ENCODE measurements at regions not wholly inside any gene's neighbourhood (a gene's known extent, or its start where the extent isn't known, plus 50 kb on each side); places are given as distances from the start of the nearest gene placed in this dataset.

DNA sequence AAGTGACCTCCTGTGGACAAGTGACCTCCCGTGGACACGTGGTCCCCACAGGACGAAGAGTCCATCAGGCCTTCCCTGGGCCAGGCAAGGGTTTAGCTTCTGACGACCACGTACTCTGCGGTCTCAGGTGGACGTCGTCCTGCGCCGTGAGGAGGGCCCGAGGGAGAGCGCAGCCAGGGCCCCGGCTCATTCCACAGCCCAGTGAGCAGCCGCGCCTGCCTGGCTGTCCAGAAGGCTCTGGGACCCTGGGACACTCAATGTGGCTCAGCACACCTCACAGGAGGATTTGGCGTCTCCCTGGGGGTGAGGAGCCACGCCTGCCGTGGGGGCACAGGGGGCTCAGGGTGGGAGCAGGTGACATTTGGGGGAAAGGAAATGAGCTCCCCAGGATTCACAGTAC lies 64.4 kb upstream of the CFAP46 start:
- TF ChIP-seq GATA1 (IDR thresholded peaks at IDR 0.05; ENCODE audit: low read depth, low read length) = no peak
- TF ChIP-seq POLR2A (IDR thresholded peaks at IDR 0.05; ENCODE audit: low read length) = no peak
- no peak for DNase-seq

DNA sequence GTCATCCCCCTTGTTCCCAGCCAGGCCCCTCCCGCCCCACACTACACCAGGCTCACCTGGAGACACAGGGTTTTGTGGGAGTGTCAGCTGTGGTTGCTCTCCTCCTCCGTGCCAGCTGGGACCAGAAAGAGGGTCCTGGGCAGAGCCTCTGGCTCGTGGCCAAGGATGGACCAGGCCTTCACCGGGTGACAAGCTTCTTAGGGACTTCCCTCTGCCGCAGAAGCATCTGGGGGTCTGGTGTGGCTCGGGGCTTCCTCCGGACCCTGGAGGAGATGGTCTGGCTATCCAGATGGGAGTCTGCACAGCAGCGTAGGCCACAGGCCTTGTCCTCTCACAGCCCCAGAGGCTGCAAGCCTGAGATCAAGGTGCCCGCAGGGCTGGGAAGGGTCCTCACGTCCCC lies 63.8 kb upstream of the CFAP46 start:
- no peak for DNase-seq
- TF ChIP-seq POLR2A (IDR thresholded peaks at IDR 0.05; ENCODE audit: low read length) (no peak), GATA1 (IDR thresholded peaks at IDR 0.05; ENCODE audit: low read depth, low read length) (no peak)

DNA sequence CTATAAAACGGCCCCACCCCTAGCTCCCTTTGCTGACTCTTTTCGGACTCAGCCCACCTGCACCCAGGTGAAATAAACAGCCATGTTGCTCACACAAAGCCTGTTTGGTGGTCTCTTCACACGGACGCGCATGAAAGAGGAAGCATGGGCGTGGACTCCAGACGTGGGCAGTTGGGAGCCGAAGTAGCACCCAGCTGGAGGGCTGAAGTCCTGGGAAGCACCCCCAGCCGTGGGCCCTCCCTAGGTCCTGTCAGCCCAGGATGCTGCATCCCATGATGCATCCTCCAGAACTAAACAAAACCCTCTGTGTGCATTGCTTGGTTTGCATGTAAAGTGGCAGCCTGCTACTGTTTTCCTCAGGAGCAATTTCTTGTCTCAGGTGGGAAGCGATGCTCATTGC lies 62.1 kb upstream of the CFAP46 start:
- TF ChIP-seq POLR2A (IDR thresholded peaks at IDR 0.05; ENCODE audit: low read length) = no peak
- TF ChIP-seq GATA1 (IDR thresholded peaks at IDR 0.05; ENCODE audit: low read depth, low read length) = no peak
- DNase-seq = no peak

DNA sequence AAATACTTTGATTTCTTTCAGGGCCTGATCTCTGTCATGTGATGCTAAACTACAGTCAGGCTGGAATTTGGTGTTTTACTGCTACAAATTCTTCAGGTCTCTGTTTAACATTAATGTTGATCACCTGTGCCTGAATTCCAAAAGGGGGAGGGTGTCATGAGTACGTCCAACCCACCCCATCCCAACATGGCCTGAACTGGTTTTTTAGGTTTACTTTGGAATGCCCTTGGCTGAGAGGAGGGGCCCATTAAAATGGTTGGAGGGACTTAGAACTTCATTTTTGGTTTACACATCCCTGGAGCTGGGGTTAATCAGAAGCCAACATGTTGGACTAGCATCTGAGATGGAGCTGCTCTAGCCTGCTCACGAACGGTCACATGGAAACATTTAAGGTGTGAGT lies 60.8 kb upstream of the CFAP46 start:
- TF ChIP-seq GATA1 (IDR thresholded peaks at IDR 0.05; ENCODE audit: low read depth, low read length) (no peak), POLR2A (IDR thresholded peaks at IDR 0.05; ENCODE audit: low read length) (no peak)
- DNase-seq = no peak

DNA sequence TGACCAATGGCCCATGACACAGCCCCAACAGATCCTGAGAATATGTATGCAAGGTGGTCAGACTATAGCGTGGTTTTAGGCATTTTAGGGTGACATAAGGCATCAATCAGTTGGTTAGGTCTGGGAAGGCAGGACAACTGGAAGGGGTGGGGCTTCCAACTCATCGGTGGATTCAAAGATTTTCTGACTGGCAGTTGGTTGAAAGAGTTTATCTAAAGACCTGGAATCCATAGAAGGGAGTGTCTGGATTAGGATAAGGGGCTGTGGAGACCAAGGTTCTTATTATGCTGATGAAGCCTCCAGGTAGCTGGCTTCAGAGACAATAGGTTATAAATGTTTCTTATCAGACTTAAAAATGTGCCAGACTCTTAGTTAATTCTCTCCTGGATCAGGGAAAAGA lies 60.3 kb upstream of the CFAP46 start:
- TF ChIP-seq POLR2A (IDR thresholded peaks at IDR 0.05; ENCODE audit: low read length) (no peak), GATA1 (IDR thresholded peaks at IDR 0.05; ENCODE audit: low read depth, low read length) (no peak)
- no peak for DNase-seq

DNA sequence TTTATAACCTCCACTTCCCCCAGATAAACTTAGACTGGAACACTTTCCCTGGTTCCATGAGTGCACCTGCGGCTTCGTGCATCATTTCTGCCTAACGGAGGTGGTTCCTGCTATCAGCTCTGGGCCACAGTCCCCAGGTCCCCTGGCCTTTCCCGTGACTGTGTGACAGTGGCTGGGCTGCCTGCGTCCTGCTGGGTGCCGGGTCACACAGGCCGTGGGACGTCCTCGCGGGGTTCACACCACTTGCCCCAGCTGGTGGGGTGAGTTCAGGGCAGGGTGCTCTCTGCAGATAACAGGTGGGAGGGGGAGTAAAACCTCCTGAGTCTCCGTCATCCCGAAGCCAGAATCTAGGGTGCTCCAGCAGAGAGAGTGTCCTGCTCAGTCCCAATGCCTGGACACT lies 58.7 kb upstream of the CFAP46 start:
- no peak for DNase-seq
- TF ChIP-seq POLR2A (IDR thresholded peaks at IDR 0.05; ENCODE audit: low read length) = no peak
- TF ChIP-seq GATA1 (IDR thresholded peaks at IDR 0.05; ENCODE audit: low read depth, low read length) = no peak

DNA sequence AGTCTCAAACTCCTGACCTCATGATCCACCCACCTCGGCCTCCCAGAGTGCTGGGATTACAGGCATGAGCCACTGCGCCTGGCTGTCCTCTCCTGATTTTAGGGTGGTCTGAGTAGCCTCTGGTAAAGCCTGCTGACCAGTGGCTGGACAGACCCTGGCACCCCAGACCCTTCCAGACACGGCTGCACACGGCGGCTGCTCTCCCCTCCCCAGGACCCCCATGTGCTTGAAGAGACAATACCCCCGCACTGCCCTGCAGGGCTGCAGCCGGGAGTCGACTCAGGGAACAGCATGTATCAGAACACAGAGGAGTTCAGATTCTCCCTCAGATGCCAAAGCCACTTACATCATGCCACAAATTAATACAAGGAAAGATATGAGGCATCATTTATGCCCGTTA lies 58.3 kb upstream of the CFAP46 start:
- DNase-seq = no peak
- no peak for TF ChIP-seq POLR2A (IDR thresholded peaks at IDR 0.05; ENCODE audit: low read length)
- TF ChIP-seq GATA1 (IDR thresholded peaks at IDR 0.05; ENCODE audit: low read depth, low read length) = no peak

DNA sequence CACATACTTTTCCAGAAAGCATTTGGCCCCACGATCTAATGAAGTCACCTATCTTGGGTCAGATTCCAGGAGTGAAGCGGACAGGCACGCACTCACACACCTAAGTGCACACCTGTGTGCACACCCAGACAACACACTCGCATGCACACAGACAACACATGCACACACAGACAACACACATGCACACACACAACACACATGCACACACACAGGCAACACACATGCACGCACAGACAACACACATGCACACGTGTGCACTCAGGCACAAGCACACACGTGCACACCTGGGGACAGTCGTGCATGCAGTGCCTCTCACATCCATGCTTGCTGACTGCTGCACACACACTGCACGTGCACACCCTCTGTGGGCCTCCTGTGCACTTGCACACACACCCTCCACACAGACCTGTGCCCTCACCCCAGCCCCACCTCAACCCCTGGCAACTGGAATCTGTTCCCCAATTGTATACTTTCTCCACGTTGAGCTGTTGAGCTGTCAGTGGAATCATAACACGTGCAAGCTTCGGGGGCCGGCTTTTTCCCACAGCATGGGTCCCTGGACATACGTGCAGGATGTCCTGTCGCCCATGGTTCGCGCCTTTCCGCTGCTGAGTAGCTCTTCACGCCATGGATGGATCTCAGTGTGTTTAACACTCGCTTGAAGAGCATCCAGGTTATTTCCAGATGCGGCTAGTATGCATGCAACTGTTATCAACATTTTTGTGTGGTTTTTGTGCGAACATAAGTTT lies 55.3 kb upstream of the CFAP46 start:
- no peak for DNase-seq
- TF ChIP-seq POLR2A (IDR thresholded peaks at IDR 0.05; ENCODE audit: low read length) = no peak
- no peak for TF ChIP-seq GATA1 (IDR thresholded peaks at IDR 0.05; ENCODE audit: low read depth, low read length)

DNA sequence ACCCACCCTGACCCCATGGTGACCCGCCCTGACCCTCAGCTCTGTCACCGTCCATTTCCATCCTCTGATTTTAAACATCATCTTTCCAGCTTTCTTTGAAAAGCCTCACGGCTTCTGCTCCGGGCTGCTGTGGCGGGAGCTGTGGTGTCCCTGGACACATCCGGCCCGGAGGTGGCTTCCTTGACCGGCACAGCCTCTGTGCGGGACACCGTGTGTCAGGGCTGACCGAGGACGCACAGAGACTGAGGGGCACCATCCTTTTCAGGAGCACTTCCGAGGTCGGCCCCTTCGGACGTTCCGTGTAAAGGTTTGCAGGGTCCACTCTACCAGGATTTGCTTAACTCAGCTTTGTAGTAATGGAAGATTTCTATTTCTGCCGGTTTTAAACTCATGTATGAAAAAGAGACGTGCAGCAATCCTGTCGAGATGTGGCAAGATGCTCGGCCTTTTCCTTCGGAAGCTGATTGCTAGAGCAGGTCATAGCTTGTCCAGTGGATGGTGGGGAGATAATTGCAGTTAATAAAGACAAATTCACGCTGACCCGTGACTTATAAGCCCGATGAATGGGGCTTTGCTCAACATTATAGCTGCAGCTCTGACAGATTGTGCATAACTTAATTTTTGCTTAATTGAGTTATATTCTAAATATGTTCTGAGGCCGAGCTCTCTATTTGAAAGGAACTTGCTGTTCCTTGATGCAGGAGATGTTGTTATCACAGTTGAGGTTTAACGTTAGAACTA lies 54.4 kb upstream of the CFAP46 start:
- no peak for DNase-seq
- no peak for TF ChIP-seq GATA1 (IDR thresholded peaks at IDR 0.05; ENCODE audit: low read depth, low read length)
- TF ChIP-seq POLR2A (IDR thresholded peaks at IDR 0.05; ENCODE audit: low read length) = no peak

DNA sequence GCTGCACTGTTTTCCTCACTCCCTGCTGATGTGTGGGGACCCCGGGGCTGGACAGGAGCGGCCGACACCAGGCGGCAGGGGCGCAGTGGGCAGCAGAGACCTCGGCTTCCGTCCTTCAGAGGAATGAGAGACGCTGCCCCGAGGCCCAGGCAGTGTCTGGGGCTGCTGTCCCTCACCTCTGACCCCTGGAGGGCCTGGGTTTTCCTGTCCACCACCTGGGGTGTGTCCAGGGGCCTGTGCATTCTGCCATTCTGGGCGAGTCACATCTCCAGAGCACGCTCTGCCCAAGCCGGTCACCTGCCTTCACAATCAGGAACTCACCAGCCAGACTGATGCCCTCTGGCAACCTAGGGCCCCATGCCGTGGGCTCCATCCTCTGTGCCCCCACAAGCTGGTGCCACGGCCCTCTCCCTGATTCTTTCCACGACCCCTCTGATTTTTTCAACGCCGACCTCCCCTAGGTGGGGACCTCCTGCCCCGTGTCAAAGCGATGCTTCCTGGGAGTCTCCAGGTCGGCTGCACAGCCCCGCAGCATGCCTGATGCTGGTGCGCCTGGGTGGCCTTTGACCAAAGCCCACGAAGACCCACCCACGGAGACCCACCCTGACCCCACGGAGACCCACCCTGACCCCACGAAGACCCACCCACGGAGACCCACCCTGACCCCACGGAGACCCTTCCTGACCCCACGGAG lies 53.7 kb upstream of the CFAP46 start:
- TF ChIP-seq POLR2A (IDR thresholded peaks at IDR 0.05; ENCODE audit: low read length) = no peak
- no peak for DNase-seq

DNA sequence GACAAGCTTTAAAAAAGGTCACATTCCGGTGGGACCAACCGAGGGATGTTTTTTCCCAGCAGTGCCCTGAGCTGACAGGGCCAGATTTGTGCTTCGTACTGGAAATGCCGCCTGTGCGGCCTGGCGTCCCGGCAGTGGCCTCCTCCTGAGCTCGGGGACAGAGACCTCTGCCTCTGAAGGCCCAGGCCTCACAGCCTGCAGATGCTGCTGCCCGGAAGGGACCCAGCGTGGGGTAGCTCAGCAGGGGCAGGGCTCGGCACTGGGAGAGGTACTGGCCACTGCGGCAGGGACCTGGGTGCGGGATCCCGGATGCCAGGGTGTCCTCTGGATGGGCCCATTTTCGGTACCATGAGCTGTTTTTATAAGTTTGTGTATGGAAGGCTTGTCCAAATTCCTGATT lies 52.4 kb upstream of the CFAP46 start:
- no peak for DNase-seq
- TF ChIP-seq POLR2A (IDR thresholded peaks at IDR 0.05; ENCODE audit: low read length) = no peak
- no peak for TF ChIP-seq GATA1 (IDR thresholded peaks at IDR 0.05; ENCODE audit: low read depth, low read length)

DNA sequence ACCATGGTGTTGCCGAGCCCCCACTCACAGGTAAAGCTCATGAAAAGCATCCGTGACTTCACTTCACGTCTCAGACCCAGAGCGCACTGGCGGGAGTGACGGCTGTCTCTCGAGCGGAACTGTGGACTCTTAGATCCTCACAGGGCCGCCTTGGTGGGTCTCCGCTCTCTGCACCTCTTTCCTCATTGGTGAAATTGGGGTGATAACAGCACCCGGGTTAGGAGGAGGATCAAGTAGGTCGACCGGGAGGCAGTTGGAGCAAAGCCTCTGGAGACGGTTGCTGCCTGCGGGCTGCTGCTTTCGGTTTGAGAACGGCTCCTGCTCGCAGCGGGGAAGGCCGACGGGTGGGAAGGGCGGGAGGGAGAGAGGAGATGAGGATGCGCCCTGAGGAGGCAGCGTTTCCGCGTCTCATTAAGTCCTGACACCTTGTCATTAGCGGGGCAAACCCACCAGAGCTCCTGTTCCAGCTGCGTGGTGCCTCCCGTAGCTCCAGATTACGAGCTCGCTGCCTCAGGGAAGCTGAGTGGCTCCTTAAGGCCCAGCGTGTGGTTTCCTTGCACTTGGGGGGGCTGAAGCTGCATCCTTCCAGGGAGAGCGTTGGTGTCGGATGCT lies 51.9 kb upstream of the CFAP46 start:
- TF ChIP-seq POLR2A (IDR thresholded peaks at IDR 0.05; ENCODE audit: low read length) = no peak
- TF ChIP-seq GATA1 (IDR thresholded peaks at IDR 0.05; ENCODE audit: low read depth, low read length) = no peak
- DNase-seq = no peak

DNA sequence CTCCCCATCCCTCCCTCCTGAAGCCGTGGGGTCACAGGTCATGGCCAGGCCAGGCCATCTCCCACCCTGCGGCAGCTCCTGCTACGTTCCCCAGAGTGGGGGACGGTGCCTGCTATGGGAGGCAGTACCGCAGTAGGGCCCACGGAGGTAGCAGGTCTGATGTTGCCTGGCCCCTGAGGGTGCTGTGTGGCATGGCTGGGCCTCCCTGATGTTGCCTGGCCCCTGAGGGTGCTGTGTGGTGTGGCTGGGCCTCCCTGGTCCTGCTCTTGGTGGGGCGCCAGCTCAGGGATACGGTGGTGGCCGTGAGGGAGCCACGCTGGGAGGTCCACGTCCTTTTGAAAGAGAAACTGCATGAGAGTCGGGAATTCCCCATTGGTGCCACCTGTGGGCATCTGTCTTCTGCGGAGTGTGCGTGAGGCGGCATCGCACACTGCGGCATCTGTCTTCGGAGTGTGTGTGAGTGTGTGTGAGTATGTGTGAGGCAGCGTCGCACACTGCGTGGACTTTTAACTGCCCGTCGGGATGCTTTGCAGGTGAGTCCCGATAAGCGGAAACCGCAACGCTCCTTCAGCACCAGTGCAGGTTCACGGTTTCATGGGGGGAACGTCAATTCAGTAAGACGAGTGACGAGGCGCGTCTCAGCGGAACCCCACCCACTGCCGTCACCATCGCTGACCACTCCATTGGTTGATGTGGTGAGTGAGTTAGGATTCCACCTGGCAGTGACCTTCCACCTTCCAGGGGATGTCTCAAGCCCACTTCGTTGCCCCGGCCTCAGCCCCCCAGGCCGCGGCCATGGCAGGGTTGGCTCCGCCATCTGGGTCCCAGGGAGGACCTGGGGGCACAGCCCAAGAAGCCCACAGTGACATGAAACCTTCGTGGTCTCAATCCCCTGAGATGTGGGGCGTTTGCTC lies 51.2 kb upstream of the CFAP46 start:
- no peak for TF ChIP-seq POLR2A (IDR thresholded peaks at IDR 0.05; ENCODE audit: low read length)
- no peak for TF ChIP-seq GATA1 (IDR thresholded peaks at IDR 0.05; ENCODE audit: low read depth, low read length)
- no peak for DNase-seq
